GM12865 (cell line): ENCODE measurements at regions not wholly inside any gene's neighbourhood (a gene's known extent, or its start where the extent isn't known, plus 50 kb on each side); places are given as distances from the start of the nearest gene placed in this dataset.

Experiments
- DNase-seq: peaks from one replicate; pipeline ENCODE4 v3.0.0; 2010; ENCODE audit warnings: low read depth
- H3K4me3 ChIP-seq: 2 replicates; pipeline ENCODE4 v1.5.1; 2011; ENCODE audit warnings: mild to moderate bottlenecking, low read depth, low read length, control low read depth
- CTCF ChIP-seq: IDR thresholded peaks from 2 replicates; pipeline ENCODE4 v1.5.1; 2011; ENCODE audit warnings: low read length, control low read depth, low read depth, inconsistent platforms; ENCODE audit not compliant: insufficient read depth; ENCODE audit errors: missing control alignments

GRCh38 chr17:34726536-34727384, 147.4 kb downstream of the TMEM132E start:
- H3K4me3 ChIP-seq, result no peak overlapping the region
- TF ChIP-seq CTCF, result no peak

GRCh38 chr17:34725725-34726124, 146.3 kb downstream of the TMEM132E start:
- no peak overlapping the region for H3K4me3 ChIP-seq
- no peak for DNase-seq
- no peak for TF ChIP-seq CTCF

More at GRCh38 chr17:34726536-34727384, 147.4 kb downstream of the TMEM132E start:
- DNase-seq, result no peak

GRCh38 chr17:34725008-34725407, 145.6 kb downstream of the TMEM132E start:
- TF ChIP-seq CTCF, result no peak
- DNase-seq, result no peak
- H3K4me3 ChIP-seq, result no peak overlapping the region

DNA sequence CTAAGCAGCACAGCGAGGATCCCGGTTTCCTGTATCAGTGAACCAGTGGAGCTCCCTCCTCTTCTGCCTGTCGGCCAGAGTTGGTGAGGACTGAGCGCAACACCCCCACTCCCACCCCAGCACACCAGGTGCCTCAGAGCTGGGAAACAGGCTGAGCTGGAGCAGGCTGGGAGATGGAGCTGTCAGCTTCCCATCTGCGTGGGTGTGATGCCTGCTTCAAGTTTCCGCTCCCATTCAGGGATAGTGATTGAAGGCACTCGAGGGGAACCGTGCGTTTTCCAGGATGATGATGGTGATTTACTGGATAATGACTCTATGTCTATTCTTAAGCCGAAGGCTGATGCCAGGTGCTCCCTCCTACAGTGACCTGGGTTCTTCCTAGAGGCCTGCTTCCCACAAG, 144.5 kb downstream of the TMEM132E start:
- no peak for TF ChIP-seq CTCF
- DNase-seq, result no peak
- no peak overlapping the region for H3K4me3 ChIP-seq

DNA sequence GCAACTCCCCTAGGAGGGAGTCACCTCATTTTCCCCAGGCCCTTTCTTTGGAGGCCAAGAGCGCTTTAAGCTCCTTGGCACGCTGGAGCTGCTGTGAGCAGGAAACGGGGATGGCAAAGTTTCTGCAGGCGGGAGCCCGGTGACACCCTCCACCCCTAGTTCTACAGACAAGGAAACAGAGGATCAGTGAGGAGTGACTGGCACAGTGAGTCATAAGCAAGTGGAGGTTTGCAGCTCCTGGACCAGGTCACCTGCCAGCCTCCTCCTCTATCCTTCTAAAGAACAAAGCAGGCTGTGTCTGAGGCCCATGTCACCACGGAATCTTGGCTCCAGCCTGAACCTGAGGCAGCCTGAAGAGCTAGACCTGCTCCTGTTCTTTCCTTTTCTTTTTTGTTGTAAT, 141.9 kb downstream of the TMEM132E start:
- DNase-seq, result no peak
- no peak overlapping the region for H3K4me3 ChIP-seq
- no peak for TF ChIP-seq CTCF

DNA sequence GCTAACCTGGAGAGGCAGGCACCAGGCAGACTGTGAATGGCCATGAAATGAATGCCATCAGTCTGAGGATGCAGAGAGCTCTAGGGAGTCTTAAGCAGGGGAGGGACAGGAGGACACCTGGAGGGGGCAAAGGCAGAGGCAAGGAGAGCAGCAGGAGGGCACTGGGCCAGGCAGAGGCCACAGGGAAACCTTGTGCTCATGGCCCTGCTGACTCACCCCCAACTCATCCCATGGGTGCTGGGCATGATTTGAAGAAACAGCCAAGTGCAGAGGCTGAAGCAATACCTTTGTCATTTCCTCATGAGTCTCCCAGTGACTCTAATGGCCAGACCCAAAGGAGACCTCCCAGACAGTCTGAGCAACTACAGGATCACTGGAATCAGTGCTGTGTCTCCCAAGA, 141.4 kb downstream of the TMEM132E start:
- DNase-seq, result no peak
- TF ChIP-seq CTCF, result no peak
- no peak overlapping the region for H3K4me3 ChIP-seq

DNA sequence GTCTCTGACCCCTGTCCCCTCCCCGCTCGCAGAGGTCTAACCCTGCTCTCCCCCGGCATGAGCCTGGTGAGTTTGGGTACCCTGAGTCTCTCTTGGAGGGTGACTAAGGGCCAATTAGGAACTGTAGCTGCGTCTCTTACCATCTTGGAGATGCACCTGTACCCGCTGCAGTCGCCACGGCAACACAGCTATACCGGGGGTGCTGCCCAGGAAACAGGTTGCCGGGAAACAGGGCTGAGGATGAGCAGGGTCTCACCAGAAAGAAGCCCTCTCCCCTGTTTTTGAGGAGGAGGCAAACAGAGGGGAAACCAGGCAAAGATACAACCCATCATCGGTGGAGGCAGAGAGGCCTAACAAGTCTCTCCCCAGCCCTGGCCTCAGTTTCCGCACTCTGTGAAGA, 140.2 kb downstream of the TMEM132E start:
- no peak for TF ChIP-seq CTCF
- H3K4me3 ChIP-seq, result no peak overlapping the region
- DNase-seq, result no peak
